Medulla oblongata (tissue), 1 donor: ENCODE measurements at regions not wholly inside any gene's neighbourhood (a gene's known extent, or its start where the extent isn't known, plus 50 kb on each side); places are given as distances from the start of the nearest gene placed in this dataset.

ENCODE experiments used
- DNase-seq: peaks from one replicate; pipeline ENCODE4 v3.0.0-alpha.2; 2015; ENCODE audit errors: extremely low spot score

GRCh38 chr7:121450631-121451198 is 54.6 kb upstream of the FAM3C start:
- DNase-seq, result no peak

- no peak for DNase-seq
Observed at GRCh38 chr7:121449735-121450240, 53.7 kb upstream of the FAM3C start.

GRCh38 chr7:121449329-121449728 is 53.2 kb upstream of the FAM3C start:
- DNase-seq, result no peak

GRCh38 chr7:121448429-121448828 is 52.3 kb upstream of the FAM3C start:
- DNase-seq, result no peak

- peak; percentile 20 for DNase-seq
Observed at GRCh38 chr7:121447911-121448300, 51.8 kb upstream of the FAM3C start.

- DNase-seq, result no peak
Observed at GRCh38 chr7:121447243-121447910, 51.3 kb upstream of the FAM3C start.

GRCh38 chr7:121446526-121446925 is 50.4 kb upstream of the FAM3C start:
- DNase-seq, result no peak
